NCI-H2196 treated with DMSO at 0.1 percent for 48 hours (cell line): ENCODE measurements at regions not wholly inside any gene's neighbourhood (a gene's known extent, or its start where the extent isn't known, plus 50 kb on each side); places are given as distances from the start of the nearest gene placed in this dataset.
"Not testable (repeated sequence)": the region's sequence is repeated elsewhere in the genome, so short reads cannot be mapped to it uniquely, and the experiment has no call there.

Source experiments
- DNase-seq: peaks from one replicate; lab custom pipeline; 2025; ENCODE audit not compliant: unreplicated experiment; lab: John Stamatoyannopoulos, UW

GRCh38 chr2:216989340-216990129 is 129.7 kb upstream of the TNP1 start:
- no peak for DNase-seq

- no peak for DNase-seq
Observed at GRCh38 chr2:216987252-216987821, 127.5 kb upstream of the TNP1 start.

GRCh38 chr2:216985658-216986141 is 125.8 kb upstream of the TNP1 start:
- DNase-seq, result peak; percentile 92

GRCh38 chr2:216984937-216985336 is 125.1 kb upstream of the TNP1 start:
- DNase-seq, result no peak

- DNase-seq, result not testable (repeated sequence)
Observed at GRCh38 chr2:216981951-216982350, 122.1 kb upstream of the TNP1 start.

- DNase-seq, result not testable (repeated sequence)
Observed at GRCh38 chr2:216980510-216980909, 120.6 kb upstream of the TNP1 start.

- DNase-seq, result no peak
Observed at GRCh38 chr2:216974321-216975302, 114.7 kb upstream of the TNP1 start.

- DNase-seq, result no peak
Observed at GRCh38 chr2:216971593-216971992, 111.7 kb upstream of the TNP1 start.

- DNase-seq, result no peak
Observed at GRCh38 chr2:216970359-216970915, 110.6 kb upstream of the TNP1 start.

- no peak for DNase-seq
Observed at GRCh38 chr2:216967889-216968288, 108.0 kb upstream of the TNP1 start.

GRCh38 chr2:216960671-216961268 is 100.9 kb upstream of the TNP1 start:
- no peak for DNase-seq

GRCh38 chr2:216959433-216959832 is 99.6 kb upstream of the TNP1 start:
- DNase-seq, result no peak

- no peak for DNase-seq
Observed at GRCh38 chr2:216956820-216957493, 97.1 kb upstream of the TNP1 start.

GRCh38 chr2:216951171-216951570 is 91.3 kb upstream of the TNP1 start:
- no peak for DNase-seq

GRCh38 chr2:216950547-216950946 is 90.7 kb upstream of the TNP1 start:
- DNase-seq, result no peak

GRCh38 chr2:216949700-216950413 is 90.0 kb upstream of the TNP1 start:
- no peak for DNase-seq

GRCh38 chr2:216947055-216947454 is 87.2 kb upstream of the TNP1 start:
- DNase-seq, result no peak

GRCh38 chr2:216944733-216945132 is 84.9 kb upstream of the TNP1 start:
- DNase-seq, result no peak

GRCh38 chr2:216943109-216943508 is 83.2 kb upstream of the TNP1 start:
- no peak for DNase-seq
